ENCODE measurements at regions not wholly inside any gene's neighbourhood (a gene's known extent, or its start where the extent isn't known, plus 50 kb on each side); places are given as distances from the start of the nearest gene placed in this dataset.

GRCh38 chr15:35616498-35617271 lies 70.7 kb upstream of the DPH6 start:
- intact Hi-C loops (cut with micrococcal nuclease; ENCODE audit: unreplicated experiment): no loop called here

More at GRCh38 chr15:35616498-35617271, 70.7 kb upstream of the DPH6 start:
- ChIA-PET CTCF (no interaction called here), POLR2A (no interaction called here)
- H3K27me3 ChIP-seq (ENCODE audit: control insufficient read depth, insufficient read depth, low read length): no peaks in the 10 kb centered on the region
- no peak for TF ChIP-seq REST (IDR thresholded peaks at IDR 0.05; ENCODE audit: insufficient read depth in 1 of 2, low read depth in 2 of 2, low read length in 1 of 2)
- no peak for TF ChIP-seq CTCF (IDR thresholded peaks at IDR 0.05)
- no peak for TF ChIP-seq SIN3A (IDR thresholded peaks at IDR 0.05; ENCODE audit: borderline replicate concordance, insufficient read depth, low read depth, low read length)
- TF ChIP-seq TCF7L2 (IDR thresholded peaks at IDR 0.05; ENCODE audit: low read depth, low read length): no peak
- no peak for TF ChIP-seq POLR2AphosphoS5 (IDR thresholded peaks at IDR 0.05; ENCODE audit: low read depth, low read length)
- no peaks in the 10 kb centered on the region for H3K36me3 ChIP-seq (ENCODE audit: control insufficient read depth, insufficient read depth, low read length)
- H3K27ac ChIP-seq (ENCODE audit: low read length): no peak overlapping the region
- H3K9me3 ChIP-seq (ENCODE audit: control insufficient read depth, insufficient read depth, low read depth, low read length): no peaks in the 10 kb centered on the region
- ATAC-seq: no peak
- no peaks in the 10 kb centered on the region for H3K4me1 ChIP-seq (ENCODE audit: control insufficient read depth, insufficient read depth, low read length)
- in situ Hi-C loops (cut with HindIII; ENCODE audit: low pct_unique_long_range_greater_than_20kb, low sequenced_read_pairs): no loop called here
- DNase-seq (ENCODE audit: low read depth, low spot score): no peak
- no TSS peak for BruUV-seq (replicated peaks)
- no peak overlapping the region for H3K4me3 ChIP-seq (ENCODE audit: low read depth in 2 of 2, low read length in 2 of 2)

All from Panc1 (cell line).